ENCODE measurements at regions not wholly inside any gene's neighbourhood (a gene's known extent, or its start where the extent isn't known, plus 50 kb on each side); places are given as distances from the start of the nearest gene placed in this dataset.
"Not testable (repeated sequence)": the region's sequence is repeated elsewhere in the genome, so short reads cannot be mapped to it uniquely, and the experiment has no call there.

GRCh38 chr6:135129136-135129856, 51.8 kb upstream of the MYB start:
- no peak for DNase-seq

GRCh38 chr6:135128268-135128914, 52.7 kb upstream of the MYB start:
- DNase-seq, result peak; percentile 72

GRCh38 chr6:135126729-135127128, 54.4 kb upstream of the MYB start:
- DNase-seq, result no peak

- DNase-seq, result no peak
Observed at GRCh38 chr6:135126034-135126433, 55.1 kb upstream of the MYB start.

GRCh38 chr6:135121434-135121833, 59.7 kb upstream of the MYB start:
- DNase-seq, result no peak

GRCh38 chr6:135118134-135118730, 62.9 kb upstream of the MYB start:
- DNase-seq, result no peak

GRCh38 chr6:135117413-135117968, 62.9 kb upstream of the HBS1L start:
- no peak for DNase-seq

GRCh38 chr6:135116571-135116970, 61.9 kb upstream of the HBS1L start:
- no peak for DNase-seq

GRCh38 chr6:135115834-135116233, 61.2 kb upstream of the HBS1L start:
- DNase-seq, result no peak

- DNase-seq, result no peak
Observed at GRCh38 chr6:135115411-135115810, 60.8 kb upstream of the HBS1L start.

GRCh38 chr6:135114355-135115145, 59.9 kb upstream of the HBS1L start:
- peak; percentile 73 for DNase-seq

GRCh38 chr6:135113860-135114259, 59.2 kb upstream of the HBS1L start:
- no peak for DNase-seq

GRCh38 chr6:135112951-135113350, 58.3 kb upstream of the HBS1L start:
- not testable (repeated sequence) for DNase-seq

- not testable (repeated sequence) for DNase-seq
Observed at GRCh38 chr6:135110261-135110781, 55.7 kb upstream of the HBS1L start.

GRCh38 chr6:135109761-135110160, 55.1 kb upstream of the HBS1L start:
- DNase-seq, result no peak

- no peak for DNase-seq
Observed at GRCh38 chr6:135108692-135109091, 54.1 kb upstream of the HBS1L start.

- DNase-seq, result no peak
Observed at GRCh38 chr6:135106611-135107010, 52.0 kb upstream of the HBS1L start.

GRCh38 chr6:135105710-135106109, 51.1 kb upstream of the HBS1L start:
- DNase-seq, result no peak

- DNase-seq, result no peak
Observed at GRCh38 chr6:135105299-135105698, 50.7 kb upstream of the HBS1L start.

Data from stimulated activated CD8-positive, alpha-beta memory T cell treated with anti-CD3 and anti-CD28 coated beads, Interleukin-4, amount 100 ng/mL, for 48 hours (primary cell).